MCF 10A (cell line): ENCODE measurements at regions not wholly inside any gene's neighbourhood (a gene's known extent, or its start where the extent isn't known, plus 50 kb on each side); places are given as distances from the start of the nearest gene placed in this dataset.

Experiments used
- BruUV-seq: library from RNA; stranded (reverse); fragments of 400-500 nt; replicated peaks from 2 replicates; lab custom pipeline; 2021; lab: Mats Ljungman, UMichigan
- CTCF ChIA-PET: fragments of 300-600 bp; sonication (Branson Sonifier 250); formaldehyde crosslinking; extraction: SDS; loops from one replicate; lab custom pipeline; 2021; ENCODE audit warnings: antibody characterized with exemption, inconsistent platforms; lab: Yijun Ruan, JAX
- POLR2A ChIA-PET: fragments of 300-600, 350-650 bp; sonication (Branson Sonifier 250); formaldehyde crosslinking; extraction: SDS; loops from one replicate; lab custom pipeline; 2020; ENCODE audit warnings: antibody characterized with exemption, inconsistent platforms; lab: Yijun Ruan, JAX
- DNase-seq: peaks from one replicate; pipeline ENCODE4 v3.0.0-alpha.2; 2018; ENCODE audit not compliant: unreplicated experiment
- H3K27ac Mint-ChIP-seq: one replicate; pipeline ENCODE4 v1.8.0; 2022; ENCODE audit warnings: mild to moderate bottlenecking, low read depth, mixed read lengths; ENCODE audit not compliant: unreplicated experiment
- H3K27me3 Mint-ChIP-seq: one replicate; pipeline ENCODE4 v1.8.0; 2022; ENCODE audit warnings: mixed read lengths; ENCODE audit not compliant: insufficient read depth, unreplicated experiment
- H3K36me3 Mint-ChIP-seq: one replicate; pipeline ENCODE4 v1.8.0; 2022; ENCODE audit warnings: mild to moderate bottlenecking, moderate library complexity, mixed read lengths; ENCODE audit not compliant: insufficient read depth, unreplicated experiment
- H3K4me1 Mint-ChIP-seq: one replicate; pipeline ENCODE4 v1.8.0; 2022; ENCODE audit warnings: mixed read lengths; ENCODE audit not compliant: insufficient read depth, unreplicated experiment
- H3K4me3 Mint-ChIP-seq: one replicate; pipeline ENCODE4 v1.8.0; 2022; ENCODE audit warnings: mild to moderate bottlenecking, moderate library complexity, mixed read lengths; ENCODE audit not compliant: unreplicated experiment
- H3K9me3 Mint-ChIP-seq: one replicate; pipeline ENCODE4 v1.8.0; 2022; ENCODE audit warnings: mixed read lengths; ENCODE audit not compliant: unreplicated experiment
- CTCF ChIP-seq: fragments of 200-600 bp; IDR thresholded peaks from one replicate; pipeline ENCODE4 v1.8.0; 2022; ENCODE audit warnings: antibody characterized with exemption, mild to moderate bottlenecking; ENCODE audit not compliant: unreplicated experiment
- intact Hi-C: fragments of 100-400 bp; cut with micrococcal nuclease; formaldehyde crosslinking; loops from 2 replicates; pipeline ENCODE4 v1.14.1; 2022

GRCh38 chr1:58340185-58340584 is 206.3 kb downstream of the OMA1 start:
- TF ChIP-seq CTCF, result no peak
- intact Hi-C loops, result no loop called here
- ChIA-PET CTCF (interaction anchor here (0.7 kb wide), 1 partner anchor 11 kb away, joined by 3 read pairs; no protein-coding TSS in a partner anchor), POLR2A (no interaction called here)
- Mint-ChIP-seq H3K27ac (no peak overlapping the region), H3K27me3 (peaks cover 30% of the 10 kb centered on the region), H3K9me3 (no peaks in the 10 kb centered on the region), H3K36me3 (no peaks in the 10 kb centered on the region), H3K4me3 (no peak overlapping the region), H3K4me1 (no peaks in the 10 kb centered on the region)
- no TSS peak for BruUV-seq
- DNase-seq, result no peak

- peaks cover 26% of the 10 kb centered on the region for H3K27me3 Mint-ChIP-seq
- POLR2A ChIA-PET, result no interaction called here
- no peak overlapping the region for H3K4me3 Mint-ChIP-seq
- H3K4me1 Mint-ChIP-seq, result no peaks in the 10 kb centered on the region
- BruUV-seq, result no TSS peak
- H3K27ac Mint-ChIP-seq, result no peak overlapping the region
- CTCF ChIA-PET, result interaction anchor here (0.6 kb wide), 1 partner anchor 54 kb away, joined by 3 read pairs; no protein-coding TSS in a partner anchor
- no peaks in the 10 kb centered on the region for H3K9me3 Mint-ChIP-seq
- intact Hi-C loops, result no loop called here
- no peak for TF ChIP-seq CTCF
- DNase-seq, result no peak
- H3K36me3 Mint-ChIP-seq, result no peaks in the 10 kb centered on the region
These were observed 208.4 kb downstream of the OMA1 start for GRCh38 chr1:58338081-58338480.

- no TSS peak for BruUV-seq
- DNase-seq, result no peak
- peaks cover 28% of the 10 kb centered on the region for H3K27me3 Mint-ChIP-seq
- no peaks in the 10 kb centered on the region for H3K36me3 Mint-ChIP-seq
- H3K4me3 Mint-ChIP-seq, result no peak overlapping the region
- intact Hi-C loops, result no loop called here
- CTCF ChIA-PET, result no interaction called here
- no peak overlapping the region for H3K27ac Mint-ChIP-seq
- no peaks in the 10 kb centered on the region for H3K9me3 Mint-ChIP-seq
- no peak for TF ChIP-seq CTCF
- no peaks in the 10 kb centered on the region for H3K4me1 Mint-ChIP-seq
- POLR2A ChIA-PET, result no interaction called here
These were observed 213.0 kb downstream of the OMA1 start for GRCh38 chr1:58333511-58333910.

GRCh38 chr1:58331156-58331555 is 215.4 kb downstream of the OMA1 start:
- Mint-ChIP-seq H3K4me3 (no peak overlapping the region), H3K27me3 (peaks cover 24% of the 10 kb centered on the region), H3K36me3 (no peaks in the 10 kb centered on the region), H3K9me3 (no peaks in the 10 kb centered on the region), H3K4me1 (no peaks in the 10 kb centered on the region), H3K27ac (no peak overlapping the region)
- CTCF ChIA-PET, result no interaction called here
- no peak for TF ChIP-seq CTCF
- DNase-seq, result no peak
- BruUV-seq, result no TSS peak
- POLR2A ChIA-PET, result no interaction called here
- intact Hi-C loops, result no loop called here
